ENCODE measurements at regions not wholly inside any gene's neighbourhood (a gene's known extent, or its start where the extent isn't known, plus 50 kb on each side); places are given as distances from the start of the nearest gene placed in this dataset.

DNA sequence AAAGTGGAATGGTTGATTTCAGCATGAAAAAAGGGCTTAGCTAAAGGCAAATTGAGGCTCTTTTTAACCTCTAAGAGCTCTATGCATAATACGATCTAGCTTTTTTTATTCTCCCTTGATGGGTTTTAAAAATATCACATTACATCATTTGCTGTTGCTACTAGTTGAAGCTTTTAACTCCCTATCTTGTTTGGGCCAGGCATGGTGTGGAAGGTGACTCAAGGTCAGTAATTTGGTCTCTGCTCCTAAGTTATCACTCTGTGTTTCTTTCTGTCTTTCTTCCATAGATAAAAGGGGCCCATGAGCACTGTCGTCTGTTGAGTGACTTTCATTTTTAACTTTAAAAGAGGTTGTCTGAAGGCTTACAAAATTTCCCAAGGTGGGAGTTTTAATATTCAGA, 58.1 kb upstream of the GOT2 start:
- TF ChIP-seq, protein P1, sequence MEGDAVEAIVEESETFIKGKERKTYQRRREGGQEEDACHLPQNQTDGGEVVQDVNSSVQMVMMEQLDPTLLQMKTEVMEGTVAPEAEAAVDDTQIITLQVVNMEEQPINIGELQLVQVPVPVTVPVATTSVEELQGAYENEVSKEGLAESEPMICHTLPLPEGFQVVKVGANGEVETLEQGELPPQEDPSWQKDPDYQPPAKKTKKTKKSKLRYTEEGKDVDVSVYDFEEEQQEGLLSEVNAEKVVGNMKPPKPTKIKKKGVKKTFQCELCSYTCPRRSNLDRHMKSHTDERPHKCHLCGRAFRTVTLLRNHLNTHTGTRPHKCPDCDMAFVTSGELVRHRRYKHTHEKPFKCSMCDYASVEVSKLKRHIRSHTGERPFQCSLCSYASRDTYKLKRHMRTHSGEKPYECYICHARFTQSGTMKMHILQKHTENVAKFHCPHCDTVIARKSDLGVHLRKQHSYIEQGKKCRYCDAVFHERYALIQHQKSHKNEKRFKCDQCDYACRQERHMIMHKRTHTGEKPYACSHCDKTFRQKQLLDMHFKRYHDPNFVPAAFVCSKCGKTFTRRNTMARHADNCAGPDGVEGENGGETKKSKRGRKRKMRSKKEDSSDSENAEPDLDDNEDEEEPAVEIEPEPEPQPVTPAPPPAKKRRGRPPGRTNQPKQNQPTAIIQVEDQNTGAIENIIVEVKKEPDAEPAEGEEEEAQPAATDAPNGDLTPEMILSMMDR (IDR thresholded peaks at IDR 0.05 in 8 of 11, conservative IDR thresholded peaks at IDR 0.05 in 3 of 11), result no peak
- TF ChIP-seq POLR2A (IDR thresholded peaks at IDR 0.05) (no peak), POLR2AphosphoS5 (IDR thresholded peaks at IDR 0.05) (no peak)
